ENCODE measurements at regions not wholly inside any gene's neighbourhood (a gene's known extent, or its start where the extent isn't known, plus 50 kb on each side); places are given as distances from the start of the nearest gene placed in this dataset.

GRCh38 chr13:107211073-107211472 lies 643.1 kb upstream of the ARGLU1 start:
- H3K27ac ChIP-seq: no peak overlapping the region
- TF ChIP-seq CTCF (conservative IDR thresholded peaks at IDR 0.05): peak; percentile 96

- no peak for TF ChIP-seq CTCF (conservative IDR thresholded peaks at IDR 0.05)
- H3K27ac ChIP-seq: no peak overlapping the region
Observed at GRCh38 chr13:107210723-107211030, 642.7 kb upstream of the ARGLU1 start.

DNA sequence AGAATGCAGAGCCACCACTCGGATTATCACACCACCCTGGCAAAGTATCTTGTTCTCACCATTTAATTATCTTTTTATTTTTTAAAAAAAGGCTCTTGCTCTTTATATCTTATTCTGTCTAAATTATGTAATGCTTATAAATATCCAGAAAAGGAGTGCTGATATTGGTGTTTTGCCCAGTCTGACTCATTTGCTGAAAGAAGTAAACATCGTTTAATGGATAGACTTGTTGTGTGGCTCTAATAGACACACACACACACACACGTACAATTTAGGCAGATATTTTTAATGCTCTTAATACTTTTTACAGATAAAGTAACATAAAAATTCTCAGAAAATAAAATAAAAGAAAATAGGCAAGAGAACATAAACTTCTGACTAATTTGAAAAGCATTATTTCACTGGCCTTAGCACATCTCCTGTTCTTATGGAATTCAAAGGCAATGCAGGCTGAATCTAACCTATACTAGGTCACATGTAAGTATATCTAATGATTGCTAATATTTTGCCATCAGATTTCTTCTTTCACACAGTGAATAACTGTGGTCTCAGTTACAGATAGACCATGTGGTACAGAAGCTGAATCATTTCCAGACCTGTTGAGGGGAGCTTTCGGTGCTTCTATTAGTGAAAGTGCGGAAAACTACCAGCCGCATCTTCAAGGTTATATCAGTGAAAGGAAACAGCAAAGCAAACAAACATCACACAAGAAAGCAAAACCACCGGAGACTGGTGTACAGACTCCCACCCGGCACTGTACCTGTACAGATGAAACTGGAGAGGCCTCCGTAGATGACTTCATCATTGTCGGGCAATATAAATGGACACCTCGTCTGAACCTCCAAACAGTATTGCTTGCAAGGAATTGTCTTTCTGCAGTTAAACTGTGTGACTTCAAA lies 642.1 kb upstream of the ARGLU1 start:
- TF ChIP-seq CTCF (conservative IDR thresholded peaks at IDR 0.05): no peak
- no peak overlapping the region for H3K27ac ChIP-seq

DNA sequence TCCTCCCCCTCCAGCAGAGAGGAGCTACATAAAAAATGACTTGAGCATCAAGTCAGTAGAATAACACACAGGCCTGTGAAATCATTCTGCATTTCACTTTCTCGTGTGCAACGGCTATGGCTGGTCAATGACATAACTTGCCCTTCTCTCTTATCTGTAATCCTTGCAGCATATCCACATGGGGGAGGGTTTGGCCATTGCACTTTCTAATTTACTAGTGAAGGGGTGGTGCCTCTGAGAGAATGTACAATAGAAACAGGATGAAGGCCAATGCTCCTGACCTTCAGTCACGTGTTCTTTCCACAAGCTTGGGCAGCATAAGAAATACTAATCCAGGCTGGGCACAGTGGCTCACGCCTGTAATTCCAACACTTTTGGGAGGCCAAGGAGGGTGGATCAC lies 641.0 kb upstream of the ARGLU1 start:
- no peak for TF ChIP-seq CTCF (conservative IDR thresholded peaks at IDR 0.05)
- H3K27ac ChIP-seq: no peak overlapping the region

GRCh38 chr13:107205318-107206104 lies 637.6 kb upstream of the ARGLU1 start:
- H3K27ac ChIP-seq: no peak overlapping the region
- TF ChIP-seq CTCF (conservative IDR thresholded peaks at IDR 0.05): peak; percentile 100

DNA sequence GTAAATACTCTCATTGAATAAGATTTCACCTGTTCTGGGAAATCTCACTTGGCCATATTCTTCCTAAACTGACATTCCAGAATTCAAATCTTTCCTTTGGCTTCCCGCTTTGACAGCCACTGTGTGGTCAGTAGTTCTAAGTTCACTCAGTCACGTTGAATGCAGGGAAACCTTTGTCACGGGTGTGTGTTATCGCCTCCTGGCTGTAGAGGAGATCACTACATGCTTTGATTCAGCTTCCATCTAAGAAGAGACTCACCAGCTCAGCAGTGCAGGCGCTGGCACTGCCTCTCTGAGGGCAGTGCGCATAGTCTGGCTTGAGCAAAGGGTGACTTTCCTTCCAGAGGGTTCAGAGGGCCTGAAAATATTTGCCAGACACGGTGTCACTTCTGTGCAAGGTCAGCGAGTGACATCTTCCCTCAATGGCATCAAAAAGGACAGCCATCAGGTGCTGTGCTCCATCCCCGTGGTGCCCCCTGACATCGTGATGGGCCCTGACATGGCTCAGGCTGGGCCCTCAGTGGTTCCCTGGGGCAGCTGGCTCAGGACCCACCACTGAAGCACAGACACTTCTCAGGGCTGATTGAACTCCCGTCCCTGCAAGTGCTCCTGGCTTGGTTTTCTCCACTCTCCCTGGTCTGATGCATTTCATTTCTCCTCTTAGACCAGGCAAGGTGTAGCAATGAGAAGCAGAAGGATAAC lies 635.4 kb upstream of the ARGLU1 start:
- peak; percentile 60 for TF ChIP-seq CTCF (conservative IDR thresholded peaks at IDR 0.05)
- H3K27ac ChIP-seq: no peak overlapping the region

All from VCaP (cell line).